Activated CD8-positive, alpha-beta T cell treated with anti-CD3 and anti-CD28 coated beads for 36 hours (primary cell): ENCODE measurements at regions not wholly inside any gene's neighbourhood (a gene's known extent, or its start where the extent isn't known, plus 50 kb on each side); places are given as distances from the start of the nearest gene placed in this dataset.

ENCODE experiments used
- ATAC-seq: fragments of 200-7000 bp; cut with Tn5 transposase; one replicate; pipeline ENCODE4 v1.10.0; 2021; ENCODE audit warnings: mild to moderate bottlenecking, moderate library complexity
- CTCF ChIA-PET: fragments of 350-600 bp; sonication (Branson Sonifier 250); formaldehyde crosslinking; loops from one replicate; lab custom pipeline; 2021; ENCODE audit warnings: antibody characterized with exemption; lab: Charles Lee
- POLR2A ChIA-PET: fragments of 350-600 bp; sonication (Branson Sonifier 250); formaldehyde crosslinking; loops from one replicate; lab custom pipeline; 2021; ENCODE audit warnings: antibody characterized with exemption; lab: Charles Lee
- DNase-seq: peaks from one replicate; pipeline ENCODE4 v3.0.0-alpha.2; 2020
- H3K27ac Mint-ChIP-seq: one replicate; pipeline ENCODE4 v1.8.0; 2021; ENCODE audit warnings: mild to moderate bottlenecking, mixed read lengths
- H3K27me3 Mint-ChIP-seq: one replicate; pipeline ENCODE4 v1.8.0; 2021; ENCODE audit warnings: mixed read lengths
- H3K36me3 Mint-ChIP-seq: one replicate; pipeline ENCODE4 v1.8.0; 2021; ENCODE audit warnings: low read depth, mixed read lengths
- H3K4me1 Mint-ChIP-seq: one replicate; pipeline ENCODE4 v1.8.0; 2021; ENCODE audit warnings: low read depth, mixed read lengths
- H3K4me3 Mint-ChIP-seq: one replicate; pipeline ENCODE4 v1.8.0; 2021; ENCODE audit warnings: mild to moderate bottlenecking, moderate library complexity, mixed read lengths
- H3K9me3 Mint-ChIP-seq: one replicate; pipeline ENCODE4 v1.8.0; 2021; ENCODE audit warnings: mixed read lengths
- CTCF ChIP-seq: fragments of 200-600 bp; IDR thresholded peaks from one replicate; pipeline ENCODE4 v1.8.0; 2022; ENCODE audit warnings: antibody characterized with exemption, mild to moderate bottlenecking
- intact Hi-C: fragments of 100-400 bp; cut with micrococcal nuclease; formaldehyde crosslinking; loops from one replicate; pipeline ENCODE4 v1.10.0; 2022

GRCh38 chr2:111617299-111618225 is 266.4 kb downstream of the ANAPC1 start:
- TF ChIP-seq CTCF: no peak
- Mint-ChIP-seq H3K9me3 (no peaks in the 10 kb centered on the region), H3K27me3 (peaks cover 2% of the 10 kb centered on the region), H3K36me3 (no peaks in the 10 kb centered on the region), H3K4me1 (no peaks in the 10 kb centered on the region), H3K4me3 (no peak overlapping the region), H3K27ac (no peak overlapping the region)
- CTCF ChIA-PET: no interaction called here
- intact Hi-C loops: no loop called here
- DNase-seq (no peak), ATAC-seq (no peak)
- POLR2A ChIA-PET: no interaction called here

- no peak for DNase-seq
- Mint-ChIP-seq H3K36me3 (no peaks in the 10 kb centered on the region), H3K4me3 (no peak overlapping the region), H3K9me3 (no peaks in the 10 kb centered on the region), H3K27me3 (peaks cover 2% of the 10 kb centered on the region), H3K4me1 (no peaks in the 10 kb centered on the region), H3K27ac (no peak overlapping the region)
- no peak for TF ChIP-seq CTCF
- POLR2A ChIA-PET: interaction anchor here (0.9 kb wide), 1 partner anchor 22 kb away, joined by 3 read pairs; no protein-coding TSS in a partner anchor
- CTCF ChIA-PET: interaction anchor here (1.3 kb wide), 1 partner anchor 81 kb away, joined by 3 read pairs; no protein-coding TSS in a partner anchor
- no peak for ATAC-seq
- intact Hi-C loops: no loop called here
Measured at GRCh38 chr2:111618226-111618977, 265.6 kb downstream of the ANAPC1 start.

GRCh38 chr2:111618978-111619902 is 264.8 kb downstream of the ANAPC1 start:
- Mint-ChIP-seq H3K36me3 (no peaks in the 10 kb centered on the region), H3K27ac (no peak overlapping the region), H3K27me3 (peaks cover 2% of the 10 kb centered on the region), H3K9me3 (no peaks in the 10 kb centered on the region), H3K4me1 (no peaks in the 10 kb centered on the region), H3K4me3 (no peak overlapping the region)
- POLR2A ChIA-PET: interaction anchor here (0.9 kb wide), 1 partner anchor 22 kb away, joined by 3 read pairs; no protein-coding TSS in a partner anchor
- no peak for TF ChIP-seq CTCF
- DNase-seq (no peak), ATAC-seq (no peak)
- intact Hi-C loops: no loop called here
- CTCF ChIA-PET: interaction anchor here (1.3 kb wide), 1 partner anchor 80 kb away, joined by 3 read pairs; no protein-coding TSS in a partner anchor

GRCh38 chr2:111620281-111620680 is 263.7 kb downstream of the ANAPC1 start:
- CTCF ChIA-PET: no interaction called here
- H3K27ac Mint-ChIP-seq: no peak overlapping the region
- DNase-seq: no peak
- H3K9me3 Mint-ChIP-seq: no peaks in the 10 kb centered on the region
- no peak overlapping the region for H3K4me3 Mint-ChIP-seq
- POLR2A ChIA-PET: no interaction called here
- intact Hi-C loops: loop anchor here (10.0 kb wide), 1 partner anchor 75 kb away; no protein-coding TSS in a partner anchor
- no peak for TF ChIP-seq CTCF
- no peaks in the 10 kb centered on the region for H3K36me3 Mint-ChIP-seq
- no peak for ATAC-seq
- peaks cover 7% of the 10 kb centered on the region for H3K4me1 Mint-ChIP-seq
- peaks cover 4% of the 10 kb centered on the region for H3K27me3 Mint-ChIP-seq
